RWPE2 (cell line): ENCODE measurements at regions not wholly inside any gene's neighbourhood (a gene's known extent, or its start where the extent isn't known, plus 50 kb on each side); places are given as distances from the start of the nearest gene placed in this dataset.
A peak's percentile ranks its signal among the peaks of the same experiment; 100 is the strongest.

Experiments
- ATAC-seq: fragments of 200-7000 bp; cut with Tn5 transposase; 3 replicates; pipeline ENCODE4 v1.9.1; 2021; ENCODE audit warnings: low read depth
- DNase-seq: peaks from one replicate; pipeline ENCODE4 v3.0.0-alpha.2; 2020; ENCODE audit warnings: low spot score
- H3K27ac ChIP-seq: fragments of 450-650 bp; 2 replicates; pipeline ENCODE4 v1.5.1; 2017; ENCODE audit warnings: mild to moderate bottlenecking; ENCODE audit not compliant: poor library complexity, severe bottlenecking
- H3K27me3 ChIP-seq: fragments of 250-450 bp; sonication (Bioruptor Pico); 2 replicates; pipeline ENCODE4 v1.5.1; 2021; ENCODE audit warnings: mild to moderate bottlenecking, moderate library complexity; ENCODE audit not compliant: insufficient read depth, poor library complexity, severe bottlenecking
- H3K36me3 ChIP-seq: fragments of 250-450 bp; sonication (Bioruptor Pico); 2 replicates; pipeline ENCODE4 v1.5.1; 2020; ENCODE audit warnings: low read depth, mild to moderate bottlenecking, moderate library complexity
- H3K4me1 ChIP-seq: fragments of 250-450 bp; sonication (Bioruptor Pico); 2 replicates; pipeline ENCODE4 v1.5.1; 2021; ENCODE audit warnings: mild to moderate bottlenecking, moderate library complexity; ENCODE audit not compliant: insufficient read depth, poor library complexity, severe bottlenecking
- H3K4me3 ChIP-seq: fragments of 250-450 bp; sonication (Bioruptor Pico); 2 replicates; pipeline ENCODE4 v1.5.1; 2021; ENCODE audit warnings: mild to moderate bottlenecking, moderate library complexity; ENCODE audit not compliant: severe bottlenecking
- H3K9me3 ChIP-seq: fragments of 250-450 bp; sonication (Bioruptor Pico); 2 replicates; pipeline ENCODE4 v1.5.1; 2021; ENCODE audit warnings: mild to moderate bottlenecking, moderate library complexity; ENCODE audit not compliant: severe bottlenecking
- TF ChIP-seq, protein P1 (sequence below): fragments of 450-650 bp; IDR thresholded peaks from one replicate; pipeline ENCODE4 v1.5.1; 2017; ENCODE audit warnings: mild to moderate bottlenecking, moderate library complexity; ENCODE audit not compliant: poor library complexity, severe bottlenecking

DNA sequence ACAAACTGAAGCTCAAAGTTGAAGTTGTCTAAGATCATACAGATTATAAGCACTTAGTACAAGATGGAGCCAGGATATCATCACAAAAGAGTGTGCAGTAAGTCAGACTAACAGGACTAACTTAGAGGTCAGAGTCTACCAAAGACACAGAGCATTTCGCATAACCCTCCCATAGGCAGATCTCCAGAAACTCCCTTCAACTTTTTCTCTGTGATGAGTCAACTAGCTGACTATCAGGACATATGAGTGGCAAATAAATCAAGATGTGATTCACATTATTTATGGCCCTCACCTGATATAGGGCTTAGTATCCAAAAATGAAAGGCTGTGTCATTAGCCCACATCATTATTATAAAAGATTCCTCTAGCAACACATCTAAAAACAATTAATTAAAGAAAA lies 484.6 kb downstream of the GALC start:
- no peak overlapping the region for H3K4me3 ChIP-seq
- peaks cover 12% of the 10 kb centered on the region for H3K4me1 ChIP-seq
- no peaks in the 10 kb centered on the region for H3K9me3 ChIP-seq
- H3K27ac ChIP-seq: no peak overlapping the region
- H3K36me3 ChIP-seq: no peaks in the 10 kb centered on the region
- H3K27me3 ChIP-seq: no peaks in the 10 kb centered on the region
- TF ChIP-seq, protein P1, sequence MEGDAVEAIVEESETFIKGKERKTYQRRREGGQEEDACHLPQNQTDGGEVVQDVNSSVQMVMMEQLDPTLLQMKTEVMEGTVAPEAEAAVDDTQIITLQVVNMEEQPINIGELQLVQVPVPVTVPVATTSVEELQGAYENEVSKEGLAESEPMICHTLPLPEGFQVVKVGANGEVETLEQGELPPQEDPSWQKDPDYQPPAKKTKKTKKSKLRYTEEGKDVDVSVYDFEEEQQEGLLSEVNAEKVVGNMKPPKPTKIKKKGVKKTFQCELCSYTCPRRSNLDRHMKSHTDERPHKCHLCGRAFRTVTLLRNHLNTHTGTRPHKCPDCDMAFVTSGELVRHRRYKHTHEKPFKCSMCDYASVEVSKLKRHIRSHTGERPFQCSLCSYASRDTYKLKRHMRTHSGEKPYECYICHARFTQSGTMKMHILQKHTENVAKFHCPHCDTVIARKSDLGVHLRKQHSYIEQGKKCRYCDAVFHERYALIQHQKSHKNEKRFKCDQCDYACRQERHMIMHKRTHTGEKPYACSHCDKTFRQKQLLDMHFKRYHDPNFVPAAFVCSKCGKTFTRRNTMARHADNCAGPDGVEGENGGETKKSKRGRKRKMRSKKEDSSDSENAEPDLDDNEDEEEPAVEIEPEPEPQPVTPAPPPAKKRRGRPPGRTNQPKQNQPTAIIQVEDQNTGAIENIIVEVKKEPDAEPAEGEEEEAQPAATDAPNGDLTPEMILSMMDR: no peak
- DNase-seq (no peak), ATAC-seq (peak; percentile 98)

DNA sequence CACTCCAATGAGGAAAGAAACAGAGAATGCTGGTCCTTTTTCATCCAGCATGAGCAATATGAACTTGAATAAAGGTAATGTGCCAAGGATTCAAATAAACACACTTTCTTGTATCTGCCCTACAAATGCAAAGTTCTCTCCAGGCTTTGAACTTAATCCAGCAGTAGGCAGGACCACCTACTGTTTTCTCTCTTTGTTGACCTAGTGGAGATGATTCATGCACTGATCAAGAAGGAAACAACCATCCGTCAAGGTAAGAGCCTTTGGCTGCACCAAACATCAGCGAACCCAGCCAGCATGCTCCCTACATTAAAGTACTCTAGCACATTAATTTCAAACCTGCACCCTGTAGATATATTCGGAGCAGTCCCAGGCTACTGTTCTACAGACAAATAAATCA lies 489.3 kb downstream of the GALC start:
- ATAC-seq: peak; percentile 33; the same call in 1 of the 3 replicates
- no peaks in the 10 kb centered on the region for H3K9me3 ChIP-seq
- H3K4me1 ChIP-seq: peaks cover 10% of the 10 kb centered on the region
- no peak overlapping the region for H3K4me3 ChIP-seq
- no peaks in the 10 kb centered on the region for H3K27me3 ChIP-seq
- no peak for DNase-seq
- TF ChIP-seq, protein P1: no peak
- no peak overlapping the region for H3K27ac ChIP-seq
- no peaks in the 10 kb centered on the region for H3K36me3 ChIP-seq

GRCh38 chr14:87497301-87497700 lies 495.7 kb downstream of the GALC start:
- TF ChIP-seq, protein P1: no peak
- H3K36me3 ChIP-seq: no peaks in the 10 kb centered on the region
- H3K4me3 ChIP-seq: no peak overlapping the region
- no peak overlapping the region for H3K27ac ChIP-seq
- no peaks in the 10 kb centered on the region for H3K9me3 ChIP-seq
- ATAC-seq (no peak), DNase-seq (no peak)
- peaks cover 4% of the 10 kb centered on the region for H3K4me1 ChIP-seq
- H3K27me3 ChIP-seq: no peaks in the 10 kb centered on the region

GRCh38 chr14:87494010-87494409 lies 499.0 kb downstream of the GALC start:
- ATAC-seq (no peak), DNase-seq (no peak)
- Histone ChIP-seq H3K4me1 (peaks cover 16% of the 10 kb centered on the region), H3K4me3 (no peak overlapping the region), H3K36me3 (no peaks in the 10 kb centered on the region), H3K27me3 (no peaks in the 10 kb centered on the region), H3K27ac (no peak overlapping the region), H3K9me3 (no peaks in the 10 kb centered on the region)
- TF ChIP-seq, protein P1: no peak

- no peak for DNase-seq
- ATAC-seq: no peak
- no peaks in the 10 kb centered on the region for H3K9me3 ChIP-seq
Observed at GRCh38 chr14:87492561-87492960, 500.4 kb downstream of the GALC start.

More at GRCh38 chr14:87492561-87492960, 500.4 kb downstream of the GALC start:
- H3K4me1 ChIP-seq: peaks cover 16% of the 10 kb centered on the region
- H3K4me3 ChIP-seq: no peak overlapping the region
- H3K36me3 ChIP-seq: no peaks in the 10 kb centered on the region
- H3K27ac ChIP-seq: peak overlapping the region; percentile 63
- H3K27me3 ChIP-seq: no peaks in the 10 kb centered on the region
- TF ChIP-seq, protein P1: no peak
